Brain microvascular endothelial cell (primary cell): ENCODE measurements at regions not wholly inside any gene's neighbourhood (a gene's known extent, or its start where the extent isn't known, plus 50 kb on each side); places are given as distances from the start of the nearest gene placed in this dataset.
A peak's percentile ranks its signal among the peaks of the same experiment; 100 is the strongest.

ENCODE experiments used
- DNase-seq: peaks from one replicate; pipeline ENCODE4 v3.0.0-alpha.2; 2020
- H3K27ac ChIP-seq: fragments of 250-450 bp; sonication (Bioruptor Pico); 2 replicates; pipeline ENCODE4 v1.5.1; 2020; ENCODE audit warnings: mild to moderate bottlenecking, moderate library complexity
- H3K27me3 ChIP-seq: fragments of 250-450 bp; sonication (Bioruptor Pico); replicated peaks from 2 replicates; pipeline ENCODE4 v1.5.1; 2020; ENCODE audit warnings: mild to moderate bottlenecking
- H3K36me3 ChIP-seq: fragments of 250-450 bp; sonication (Bioruptor Pico); replicated peaks from 2 replicates; pipeline ENCODE4 v1.5.1; 2020; ENCODE audit warnings: mild to moderate bottlenecking
- H3K4me3 ChIP-seq: 2 replicates; pipeline ENCODE4 v1.5.1; 2011; ENCODE audit warnings: low read depth, mild to moderate bottlenecking, control low read depth, low read length, moderate library complexity
- in situ Hi-C: cut with HindIII; loops from 2 replicates; pipeline ENCODE4 v1.10.0; 2017; ENCODE audit warnings: low sequenced_read_pairs, low pct_ligation_motif_present
- TF ChIP-seq, protein P1 (sequence below): IDR thresholded peaks from 2 replicates; pipeline ENCODE4 v1.5.1; 2011; ENCODE audit warnings: low read depth, mild to moderate bottlenecking, moderate library complexity, low read length, control low read depth, inconsistent platforms; ENCODE audit errors: missing control alignments

DNA sequence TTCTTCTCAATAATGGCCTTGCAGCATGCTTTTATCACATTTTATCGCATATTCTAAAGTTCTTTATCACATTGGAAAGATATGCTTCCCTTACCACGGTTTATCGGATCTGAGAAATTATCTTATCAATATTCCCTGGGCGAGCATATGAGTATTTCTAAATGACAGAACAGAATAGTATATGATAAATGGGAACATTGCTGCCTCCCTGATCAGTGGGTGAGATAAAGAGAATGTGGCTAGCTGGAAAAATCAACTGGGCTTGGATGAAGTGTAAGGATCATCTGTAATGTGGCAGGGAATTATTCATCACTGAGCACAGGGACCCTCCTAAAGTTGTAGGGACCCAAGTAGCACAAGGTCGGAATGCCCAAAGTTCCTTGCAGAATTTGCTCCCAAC, 667.4 kb upstream of the NRP1 start:
- Histone ChIP-seq H3K36me3 (no peaks in the 10 kb centered on the region), H3K27ac (no peak overlapping the region), H3K27me3 (no peaks in the 10 kb centered on the region), H3K4me3 (no peak overlapping the region)
- TF ChIP-seq, protein P1, sequence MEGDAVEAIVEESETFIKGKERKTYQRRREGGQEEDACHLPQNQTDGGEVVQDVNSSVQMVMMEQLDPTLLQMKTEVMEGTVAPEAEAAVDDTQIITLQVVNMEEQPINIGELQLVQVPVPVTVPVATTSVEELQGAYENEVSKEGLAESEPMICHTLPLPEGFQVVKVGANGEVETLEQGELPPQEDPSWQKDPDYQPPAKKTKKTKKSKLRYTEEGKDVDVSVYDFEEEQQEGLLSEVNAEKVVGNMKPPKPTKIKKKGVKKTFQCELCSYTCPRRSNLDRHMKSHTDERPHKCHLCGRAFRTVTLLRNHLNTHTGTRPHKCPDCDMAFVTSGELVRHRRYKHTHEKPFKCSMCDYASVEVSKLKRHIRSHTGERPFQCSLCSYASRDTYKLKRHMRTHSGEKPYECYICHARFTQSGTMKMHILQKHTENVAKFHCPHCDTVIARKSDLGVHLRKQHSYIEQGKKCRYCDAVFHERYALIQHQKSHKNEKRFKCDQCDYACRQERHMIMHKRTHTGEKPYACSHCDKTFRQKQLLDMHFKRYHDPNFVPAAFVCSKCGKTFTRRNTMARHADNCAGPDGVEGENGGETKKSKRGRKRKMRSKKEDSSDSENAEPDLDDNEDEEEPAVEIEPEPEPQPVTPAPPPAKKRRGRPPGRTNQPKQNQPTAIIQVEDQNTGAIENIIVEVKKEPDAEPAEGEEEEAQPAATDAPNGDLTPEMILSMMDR = no peak
- in situ Hi-C loops = no loop called here
- DNase-seq = no peak

DNA sequence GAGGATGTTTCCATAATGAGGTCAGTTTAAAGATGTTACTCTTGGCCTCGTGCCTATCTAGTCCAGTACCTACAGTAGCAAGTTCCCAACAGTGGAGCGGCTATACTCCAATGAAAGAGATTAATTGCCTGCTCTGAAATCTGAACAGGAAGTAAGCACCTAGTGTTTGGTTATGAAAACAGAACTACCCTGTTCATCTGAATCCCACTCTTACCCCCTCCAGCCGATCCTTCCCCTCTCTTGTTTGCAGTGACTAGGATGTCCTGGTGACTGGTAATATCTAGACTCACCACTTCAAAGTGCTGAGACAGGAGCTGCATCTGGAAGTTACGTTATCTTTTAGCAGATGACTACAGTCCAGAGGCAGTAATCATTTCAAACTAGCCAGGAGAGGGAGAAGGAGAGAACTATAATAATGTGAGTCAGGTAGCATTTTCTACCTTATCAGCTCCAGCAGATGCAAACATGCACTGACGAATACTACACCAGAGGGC, 666.7 kb upstream of the NRP1 start:
- Histone ChIP-seq H3K27ac (no peak overlapping the region), H3K36me3 (no peaks in the 10 kb centered on the region), H3K27me3 (no peaks in the 10 kb centered on the region), H3K4me3 (no peak overlapping the region)
- TF ChIP-seq, protein P1 = no peak
- peak; percentile 31 for DNase-seq
- in situ Hi-C loops = no loop called here

DNA sequence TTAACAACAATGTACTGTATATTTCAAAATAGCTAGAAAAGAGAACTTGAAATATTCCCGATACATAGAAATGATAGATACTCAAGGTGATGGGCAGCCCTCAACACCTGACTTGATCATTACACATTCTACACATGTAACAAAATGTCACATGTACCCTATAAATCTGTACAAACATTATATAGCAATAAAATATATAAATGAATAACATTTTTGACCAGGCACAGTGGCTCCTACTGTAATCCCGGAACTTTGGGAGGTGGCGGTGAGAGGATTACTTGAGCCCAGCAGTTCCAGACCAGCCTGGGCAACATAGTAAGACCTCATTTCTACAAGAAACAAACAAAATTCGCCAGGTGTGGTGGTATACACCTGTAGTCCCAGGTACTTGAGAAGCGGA, 659.5 kb upstream of the NRP1 start:
- DNase-seq = no peak
- in situ Hi-C loops = no loop called here
- Histone ChIP-seq H3K27ac (no peak overlapping the region), H3K36me3 (no peaks in the 10 kb centered on the region), H3K4me3 (no peak overlapping the region), H3K27me3 (no peaks in the 10 kb centered on the region)
- TF ChIP-seq, protein P1 = no peak

DNA sequence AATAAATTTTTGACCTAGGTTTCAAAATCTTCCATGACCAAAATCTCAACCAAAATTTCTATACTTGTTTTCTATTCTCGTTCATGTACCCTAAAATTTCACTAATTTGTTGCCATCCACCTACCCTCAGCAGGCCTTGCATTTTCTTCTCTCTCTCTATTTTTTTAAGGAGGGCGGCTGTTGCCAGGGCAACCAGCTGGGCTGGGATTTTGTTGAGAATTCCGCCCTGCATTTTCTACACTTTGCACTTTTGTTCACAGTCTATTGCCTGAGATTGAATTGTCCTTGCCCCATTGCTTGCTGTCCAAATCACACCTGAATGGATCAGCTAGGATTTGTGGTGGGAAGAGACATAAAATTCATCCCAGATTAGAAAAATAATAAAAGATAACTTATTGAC, 657.5 kb upstream of the NRP1 start:
- Histone ChIP-seq H3K36me3 (no peaks in the 10 kb centered on the region), H3K27ac (no peak overlapping the region), H3K27me3 (no peaks in the 10 kb centered on the region), H3K4me3 (no peak overlapping the region)
- TF ChIP-seq, protein P1 = no peak
- in situ Hi-C loops = no loop called here
- DNase-seq = no peak

DNA sequence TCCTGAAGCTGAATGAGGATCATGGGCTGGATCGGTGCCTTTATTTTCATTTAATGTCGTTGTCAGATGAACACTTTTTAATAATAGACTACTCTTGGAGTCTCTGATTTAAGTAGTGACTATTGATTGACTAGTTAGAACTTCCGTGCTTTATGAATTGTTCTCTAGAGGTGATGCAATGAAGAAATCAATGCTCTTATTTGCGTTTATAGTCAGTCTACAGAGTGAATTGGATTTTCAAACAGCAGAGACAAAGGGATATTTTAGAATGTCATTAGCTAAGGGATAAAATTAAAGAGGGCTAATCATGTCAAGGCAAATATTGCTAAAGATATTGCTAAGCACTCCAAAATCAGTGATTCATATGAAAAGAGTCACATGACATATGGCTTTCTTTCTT, 652.0 kb upstream of the NRP1 start:
- no peak overlapping the region for H3K27ac ChIP-seq
- no peaks in the 10 kb centered on the region for H3K27me3 ChIP-seq
- TF ChIP-seq, protein P1 = no peak
- no peaks in the 10 kb centered on the region for H3K36me3 ChIP-seq
- no peak overlapping the region for H3K4me3 ChIP-seq
- no peak for DNase-seq
- in situ Hi-C loops = no loop called here

DNA sequence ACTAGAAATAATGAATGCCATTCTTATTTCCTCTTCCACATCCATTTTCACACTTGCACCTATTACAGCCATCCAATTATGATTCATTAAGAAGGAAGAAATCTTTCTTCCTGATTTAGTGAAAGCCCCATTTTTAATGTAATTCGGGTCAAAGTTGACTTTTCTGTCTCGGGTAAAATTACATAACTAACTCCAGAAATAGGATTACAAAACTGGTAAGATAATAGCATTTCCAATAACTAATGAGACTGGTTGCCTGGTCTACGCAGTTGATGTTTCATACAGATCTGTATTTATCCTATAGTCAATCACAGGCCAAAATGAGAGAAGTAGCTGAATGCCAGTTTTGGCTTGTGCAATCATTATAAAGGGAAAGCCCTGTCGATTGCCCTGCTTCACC, 651.5 kb upstream of the NRP1 start:
- TF ChIP-seq, protein P1 = no peak
- no peak for DNase-seq
- H3K27ac ChIP-seq = no peak overlapping the region
- H3K4me3 ChIP-seq = no peak overlapping the region
- no peaks in the 10 kb centered on the region for H3K27me3 ChIP-seq
- no peaks in the 10 kb centered on the region for H3K36me3 ChIP-seq
- in situ Hi-C loops = no loop called here
